B cell (primary cell): ENCODE measurements at regions not wholly inside any gene's neighbourhood (a gene's known extent, or its start where the extent isn't known, plus 50 kb on each side); places are given as distances from the start of the nearest gene placed in this dataset.

ENCODE experiments used
- ATAC-seq: fragments of 200-7000 bp; cut with Tn5 transposase; one replicate; pipeline ENCODE4 v1.10.0; 2021; ENCODE audit warnings: low read depth, mild to moderate bottlenecking, moderate number of reproducible peaks, moderate library complexity
- CTCF ChIA-PET: fragments of 350-600 bp; sonication (Branson Sonifier 250); formaldehyde crosslinking; loops from one replicate; lab custom pipeline; 2021; ENCODE audit warnings: antibody characterized with exemption, inconsistent platforms; lab: Charles Lee
- POLR2A ChIA-PET: fragments of 350-600 bp; sonication (Branson Sonifier 250); formaldehyde crosslinking; loops from one replicate; lab custom pipeline; 2021; ENCODE audit warnings: antibody characterized with exemption; lab: Charles Lee
- DNase-seq: peaks from one replicate; pipeline ENCODE4 v3.0.0; 2013
- H2AFZ ChIP-seq: 2 replicates; pipeline ENCODE4 v1.6.1; 2012; ENCODE audit warnings: mild to moderate bottlenecking, low read depth, low read length; ENCODE audit not compliant: insufficient read depth, poor library complexity, severe bottlenecking
- H3K27ac ChIP-seq, 2 donors: 1 replicate in 1 of 2; 2 replicates in 1 of 2; pipeline ENCODE4 v1.5.1; 2012 to 2013; ENCODE audit warnings: low read length in 2 of 2, mild to moderate bottlenecking in 2 of 2, moderate library complexity in 1 of 2
- H3K27me3 ChIP-seq, 4 experiments: fragments of 200-600 bp in 1 of 4; sonication (generic) in 1 of 4; replicated peaks in 1 of 4; 1 replicate in 2 of 4; 2 replicates in 2 of 4; pipeline versions ENCODE4 v1.6.1 to v1.7.0; 2013 to 2016; ENCODE audit warnings: low read length in 3 of 4, mild to moderate bottlenecking in 2 of 4, mixed read lengths in 1 of 4, moderate library complexity in 1 of 4; ENCODE audit not compliant: insufficient read depth in 4 of 4, control insufficient read depth in 3 of 4; ENCODE audit errors: control extremely low read depth in 1 of 4
- H3K36me3 ChIP-seq, 2 experiments: replicated peaks in 1 of 2; 1 replicate in 1 of 2; 2 replicates in 1 of 2; pipeline versions ENCODE4 v1.6.1 to v1.7.1; 2013; ENCODE audit warnings: low read length in 1 of 2; ENCODE audit not compliant: insufficient read depth in 2 of 2, control insufficient read depth in 1 of 2; ENCODE audit errors: control extremely low read depth in 1 of 2, extremely low read depth in 1 of 2
- H3K4me1 ChIP-seq, 2 donors: fragments of 200-600 bp in 1 of 2; sonication (generic) in 1 of 2; 1 replicate in 1 of 2; 2 replicates in 1 of 2; pipeline versions ENCODE4 v1.5.1 to v1.6.1; 2013 to 2017; ENCODE audit warnings: low read length in 2 of 2; ENCODE audit not compliant: control insufficient read depth in 2 of 2, insufficient read depth in 2 of 2
- H3K4me2 ChIP-seq: replicated peaks from 2 replicates; pipeline ENCODE3; 2012; ENCODE audit warnings: mild to moderate bottlenecking, low read depth, low read length; ENCODE audit not compliant: poor library complexity, severe bottlenecking
- H3K4me3 ChIP-seq, 5 experiments: fragments of 200-600 bp in 1 of 5; sonication (generic) in 1 of 5; 1 replicate in 3 of 5; 2 replicates in 2 of 5; pipeline versions ENCODE4 v1.5.1 to v1.7.0; 2011 to 2016; ENCODE audit warnings: low read length in 4 of 5, mild to moderate bottlenecking in 4 of 5, low read depth in 2 of 5, control low read depth in 1 of 5, moderate library complexity in 1 of 5; ENCODE audit not compliant: insufficient read depth in 1 of 5; ENCODE audit errors: control extremely low read depth in 1 of 5, extremely low read depth in 1 of 5
- H3K79me2 ChIP-seq: fragments of 200-600 bp; sonication (generic); one replicate; pipeline ENCODE4 v1.6.0; 2016; ENCODE audit warnings: low read length; ENCODE audit not compliant: control insufficient read depth, insufficient read depth
- H3K9ac ChIP-seq: fragments of 200-600 bp; sonication (generic); 2 replicates; pipeline ENCODE4 v1.6.1; 2017; ENCODE audit warnings: mild to moderate bottlenecking, low read length, moderate library complexity
- H3K9me3 ChIP-seq, 3 donors: one replicate each; pipeline versions ENCODE4 v1.6.1 to v1.7.1; 2013; ENCODE audit warnings: low read length in 2 of 3; ENCODE audit not compliant: control insufficient read depth in 2 of 3, insufficient read depth in 1 of 3; ENCODE audit errors: control extremely low read depth in 1 of 3
- H4K20me1 ChIP-seq: 2 replicates; pipeline ENCODE4 v1.6.0; 2012; ENCODE audit warnings: mild to moderate bottlenecking, low read length; ENCODE audit not compliant: insufficient read depth, control insufficient read depth, poor library complexity, severe bottlenecking
- H3K27ac Mint-ChIP-seq: one replicate; pipeline ENCODE4 v1.8.0; 2021; ENCODE audit warnings: mixed read lengths
- H3K27me3 Mint-ChIP-seq: one replicate; pipeline ENCODE4 v1.8.0; 2021; ENCODE audit warnings: mixed read lengths
- H3K4me1 Mint-ChIP-seq: one replicate; pipeline ENCODE4 v1.8.0; 2021; ENCODE audit warnings: mixed read lengths
- H3K4me3 Mint-ChIP-seq: one replicate; pipeline ENCODE4 v1.8.0; 2021; ENCODE audit warnings: mixed read lengths
- H3K9me3 Mint-ChIP-seq: one replicate; pipeline ENCODE4 v1.8.0; 2022; ENCODE audit warnings: mixed read lengths; ENCODE audit not compliant: insufficient read depth
- CTCF ChIP-seq: fragments of 200-600 bp; IDR thresholded peaks from one replicate; pipeline ENCODE4 v1.8.0; 2022; ENCODE audit warnings: antibody characterized with exemption, mild to moderate bottlenecking
- EZH2 ChIP-seq: IDR thresholded peaks from 2 replicates; pipeline ENCODE4 v1.6.1; 2012; ENCODE audit warnings: borderline replicate concordance, low read depth, mild to moderate bottlenecking, moderate library complexity, low read length; ENCODE audit not compliant: insufficient read depth, poor library complexity, severe bottlenecking
- WGBS: methylation state at CpG from one replicate; pipeline ENCODE4 v1.1.5; 2013; ENCODE audit warnings: missing lambda C conversion rate; ENCODE audit not compliant: insufficient coverage; 5-methylcytosine and 5-hydroxymethylcytosine counted together
- intact Hi-C: fragments of 100-400 bp; cut with micrococcal nuclease; formaldehyde crosslinking; loops from one replicate; pipeline ENCODE4 v1.10.0; 2022

DNA sequence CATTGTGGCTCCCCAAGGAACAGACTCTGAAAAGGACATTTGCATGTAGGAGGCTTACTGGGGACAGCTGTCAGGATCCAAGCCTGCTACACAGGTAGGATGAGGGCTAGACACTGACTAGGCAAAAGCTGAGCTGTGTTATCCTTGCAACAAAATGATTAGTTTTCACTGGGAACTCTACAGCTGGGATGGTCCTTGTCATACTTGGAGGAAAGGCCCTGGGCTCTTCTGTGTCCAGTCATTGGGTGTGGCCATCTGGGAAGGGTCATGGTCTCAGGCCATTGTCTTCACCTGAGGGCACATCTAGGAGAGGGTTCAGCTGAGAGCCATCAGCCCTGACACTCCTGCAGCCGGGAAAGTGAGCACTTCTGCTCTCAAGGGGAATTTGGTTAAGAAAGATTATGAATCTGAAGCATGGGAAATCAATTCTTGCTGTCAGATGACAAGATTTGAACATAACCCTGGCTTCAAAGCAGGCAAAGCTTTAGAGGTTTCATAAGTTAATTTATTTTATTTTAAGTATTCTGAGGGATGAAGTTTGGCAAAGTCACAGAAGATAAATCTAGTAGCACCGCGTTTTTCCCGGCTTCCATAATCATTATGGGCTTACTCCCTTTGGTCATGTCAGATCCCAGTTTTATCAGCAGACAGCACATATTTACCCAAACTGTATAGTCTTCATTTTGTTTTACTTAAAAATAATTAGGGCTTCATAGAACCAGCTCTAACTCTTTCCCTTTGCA, 78.4 kb upstream of the SLC22A23 start:
- WGBS, result 75% methylated on average over 1 of the region's 4 CpGs
- H3K4me3 ChIP-seq, result no peak overlapping the region
- peaks cover 0 to 2% (median 0%) of the 10 kb centered on the region in 4 experiments for H3K27me3 ChIP-seq
- H3K9me3 Mint-ChIP-seq, result no peaks in the 10 kb centered on the region
- H3K27ac ChIP-seq, result no peak overlapping the region
- H3K9ac ChIP-seq, result no peak overlapping the region
- intact Hi-C loops, result no loop called here
- no peaks in the 10 kb centered on the region for H3K4me1 Mint-ChIP-seq
- H4K20me1 ChIP-seq, result no peaks in the 10 kb centered on the region
- POLR2A ChIA-PET, result no interaction called here
- H3K4me3 Mint-ChIP-seq, result no peak overlapping the region
- H3K4me2 ChIP-seq, result no peak overlapping the region
- DNase-seq, result no peak
- H3K9me3 ChIP-seq, result no peaks in the 10 kb centered on the region
- no peak for ATAC-seq
- CTCF ChIA-PET, result no interaction called here
- no peak for TF ChIP-seq CTCF
- TF ChIP-seq EZH2, result no peak
- no peaks in the 10 kb centered on the region for H3K36me3 ChIP-seq
- H3K4me1 ChIP-seq, result no peaks in the 10 kb centered on the region
- no peaks in the 10 kb centered on the region for H3K79me2 ChIP-seq
- H3K27me3 Mint-ChIP-seq, result peaks cover 18% of the 10 kb centered on the region
- H3K27ac Mint-ChIP-seq, result no peak overlapping the region
- H2AFZ ChIP-seq, result no peak overlapping the region

- Histone ChIP-seq H3K9me3 (no peaks in the 10 kb centered on the region), H3K36me3 (no peaks in the 10 kb centered on the region), H3K27ac (no peak overlapping the region), H3K4me3 (no peak overlapping the region), H3K4me2 (no peak overlapping the region), H4K20me1 (no peaks in the 10 kb centered on the region), H3K79me2 (no peaks in the 10 kb centered on the region), H3K9ac (no peak overlapping the region), H2AFZ (no peak overlapping the region), H3K27me3 (peaks cover 0 to 2% (median 0%) of the 10 kb centered on the region in 4 experiments), H3K4me1 (no peaks in the 10 kb centered on the region)
- intact Hi-C loops, result no loop called here
- ChIA-PET POLR2A (no interaction called here), CTCF (no interaction called here)
- TF ChIP-seq EZH2 (no peak), CTCF (no peak)
- Mint-ChIP-seq H3K4me1 (no peaks in the 10 kb centered on the region), H3K27me3 (peaks cover 20% of the 10 kb centered on the region), H3K4me3 (no peak overlapping the region), H3K27ac (no peak overlapping the region), H3K9me3 (no peaks in the 10 kb centered on the region)
- WGBS, result 93% methylated on average over 4 of the region's 4 CpGs
- DNase-seq (no peak), ATAC-seq (no peak)
Measured at GRCh38 chr6:3534599-3534998, 77.7 kb upstream of the SLC22A23 start.
